GM18520 (cell line): ENCODE measurements at regions not wholly inside any gene's neighbourhood (a gene's known extent, or its start where the extent isn't known, plus 50 kb on each side); places are given as distances from the start of the nearest gene placed in this dataset.

Experiments used
- ATAC-seq: cut with Tn5 transposase; IDR thresholded peaks from one replicate; pipeline ENCODE4 v1.9.1; 2021; ENCODE audit not compliant: unreplicated experiment

- ATAC-seq = no peak
Measured at GRCh38 chr1:38301040-38301439, 254.4 kb upstream of the POU3F1 start.

GRCh38 chr1:38300616-38301015 lies 254.0 kb upstream of the POU3F1 start:
- ATAC-seq = no peak

- ATAC-seq = no peak
Measured at GRCh38 chr1:38297842-38298241, 251.2 kb upstream of the POU3F1 start.

- ATAC-seq = no peak
Measured at GRCh38 chr1:38297246-38297645, 250.7 kb upstream of the POU3F1 start.

GRCh38 chr1:38296047-38296446 lies 249.5 kb upstream of the POU3F1 start:
- ATAC-seq = no peak

GRCh38 chr1:38293567-38293966 lies 247.0 kb upstream of the POU3F1 start:
- no peak for ATAC-seq

- ATAC-seq = no peak
Measured at GRCh38 chr1:38292969-38293368, 246.4 kb upstream of the POU3F1 start.

GRCh38 chr1:38291906-38292521 lies 245.4 kb upstream of the POU3F1 start:
- ATAC-seq = no peak

- no peak for ATAC-seq
Measured at GRCh38 chr1:38291336-38291735, 244.7 kb upstream of the POU3F1 start.

GRCh38 chr1:38289034-38289433 lies 242.4 kb upstream of the POU3F1 start:
- ATAC-seq = no peak

- ATAC-seq = no peak
Measured at GRCh38 chr1:38287547-38287946, 241.0 kb upstream of the POU3F1 start.

- ATAC-seq = no peak
Measured at GRCh38 chr1:38287036-38287435, 240.4 kb upstream of the POU3F1 start.

GRCh38 chr1:38285807-38286530 lies 239.4 kb upstream of the POU3F1 start:
- ATAC-seq = no peak

- no peak for ATAC-seq
Measured at GRCh38 chr1:38284953-38285352, 238.4 kb upstream of the POU3F1 start.

- no peak for ATAC-seq
Measured at GRCh38 chr1:38283696-38284470, 237.3 kb upstream of the POU3F1 start.

- no peak for ATAC-seq
Measured at GRCh38 chr1:38279148-38279547, 232.6 kb upstream of the POU3F1 start.

- ATAC-seq = no peak
Measured at GRCh38 chr1:38277646-38278045, 231.1 kb upstream of the POU3F1 start.

GRCh38 chr1:38275960-38276359 lies 229.4 kb upstream of the POU3F1 start:
- no peak for ATAC-seq

GRCh38 chr1:38274974-38275373 lies 228.4 kb upstream of the POU3F1 start:
- ATAC-seq = no peak

- ATAC-seq = no peak
Measured at GRCh38 chr1:38273196-38273804, 226.7 kb upstream of the POU3F1 start.

- no peak for ATAC-seq
Measured at GRCh38 chr1:38272515-38272914, 225.9 kb upstream of the POU3F1 start.
